ENCODE measurements at regions not wholly inside any gene's neighbourhood (a gene's known extent, or its start where the extent isn't known, plus 50 kb on each side); places are given as distances from the start of the nearest gene placed in this dataset.

DNA sequence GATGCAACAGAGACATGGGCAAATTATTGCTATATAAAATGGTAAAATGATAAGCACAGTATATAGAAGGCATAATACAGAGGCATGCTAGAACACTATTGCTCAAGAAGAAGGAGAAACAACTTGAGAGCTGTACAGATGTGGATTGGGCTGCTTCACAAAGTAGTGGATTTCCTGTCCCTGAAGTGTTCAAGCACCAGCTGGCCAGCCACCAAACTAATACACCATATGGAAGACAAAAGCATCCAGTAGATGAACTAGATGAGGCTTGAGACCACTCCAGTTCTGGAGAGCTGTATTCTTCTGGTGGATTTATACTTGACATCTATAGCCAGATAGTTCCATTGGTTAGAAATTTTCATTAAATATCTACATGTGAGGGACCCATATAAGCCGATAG lies 134.1 kb upstream of the GNAO1 start:
- ATAC-seq (ENCODE audit: low read depth) (no peak), DNase-seq (ENCODE audit: low spot score) (no peak)
- Histone ChIP-seq H3K4me3 (ENCODE audit: severe bottlenecking) (no peak overlapping the region), H3K9me3 (ENCODE audit: severe bottlenecking) (no peaks in the 10 kb centered on the region), H3K4me1 (ENCODE audit: insufficient read depth, poor library complexity, severe bottlenecking) (no peaks in the 10 kb centered on the region), H3K27me3 (ENCODE audit: insufficient read depth, poor library complexity, severe bottlenecking) (peaks cover 5% of the 10 kb centered on the region), H3K27ac (ENCODE audit: poor library complexity, severe bottlenecking) (no peak overlapping the region), H3K36me3 (ENCODE audit: low read depth) (no peaks in the 10 kb centered on the region)
- TF ChIP-seq, protein P1, sequence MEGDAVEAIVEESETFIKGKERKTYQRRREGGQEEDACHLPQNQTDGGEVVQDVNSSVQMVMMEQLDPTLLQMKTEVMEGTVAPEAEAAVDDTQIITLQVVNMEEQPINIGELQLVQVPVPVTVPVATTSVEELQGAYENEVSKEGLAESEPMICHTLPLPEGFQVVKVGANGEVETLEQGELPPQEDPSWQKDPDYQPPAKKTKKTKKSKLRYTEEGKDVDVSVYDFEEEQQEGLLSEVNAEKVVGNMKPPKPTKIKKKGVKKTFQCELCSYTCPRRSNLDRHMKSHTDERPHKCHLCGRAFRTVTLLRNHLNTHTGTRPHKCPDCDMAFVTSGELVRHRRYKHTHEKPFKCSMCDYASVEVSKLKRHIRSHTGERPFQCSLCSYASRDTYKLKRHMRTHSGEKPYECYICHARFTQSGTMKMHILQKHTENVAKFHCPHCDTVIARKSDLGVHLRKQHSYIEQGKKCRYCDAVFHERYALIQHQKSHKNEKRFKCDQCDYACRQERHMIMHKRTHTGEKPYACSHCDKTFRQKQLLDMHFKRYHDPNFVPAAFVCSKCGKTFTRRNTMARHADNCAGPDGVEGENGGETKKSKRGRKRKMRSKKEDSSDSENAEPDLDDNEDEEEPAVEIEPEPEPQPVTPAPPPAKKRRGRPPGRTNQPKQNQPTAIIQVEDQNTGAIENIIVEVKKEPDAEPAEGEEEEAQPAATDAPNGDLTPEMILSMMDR (IDR thresholded peaks at IDR 0.05; ENCODE audit: poor library complexity, severe bottlenecking), result no peak

DNA sequence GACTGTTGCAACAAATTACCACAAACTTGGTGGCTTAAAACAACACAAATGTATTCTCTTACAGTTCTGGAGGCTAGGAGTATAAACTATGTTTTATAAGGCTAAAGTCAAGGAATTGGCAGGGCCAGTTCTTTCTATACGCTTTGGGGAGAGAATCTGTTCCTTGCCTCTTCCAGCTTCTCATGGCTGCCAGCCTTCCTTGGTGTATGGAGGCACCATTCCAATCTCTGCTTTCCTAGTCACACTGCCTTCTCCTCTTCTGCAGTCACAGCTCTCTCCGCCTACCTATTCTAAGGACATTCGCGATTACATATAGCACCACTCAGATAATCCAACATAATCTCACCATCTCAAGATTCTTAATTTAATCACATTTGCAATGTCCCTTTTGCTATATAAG lies 140.4 kb upstream of the GNAO1 start:
- no peak overlapping the region for H3K4me3 ChIP-seq (ENCODE audit: severe bottlenecking)
- no peak overlapping the region for H3K27ac ChIP-seq (ENCODE audit: poor library complexity, severe bottlenecking)
- H3K36me3 ChIP-seq (ENCODE audit: low read depth), result no peaks in the 10 kb centered on the region
- no peaks in the 10 kb centered on the region for H3K9me3 ChIP-seq (ENCODE audit: severe bottlenecking)
- peaks cover 2% of the 10 kb centered on the region for H3K27me3 ChIP-seq (ENCODE audit: insufficient read depth, poor library complexity, severe bottlenecking)
- ATAC-seq (ENCODE audit: low read depth), result no peak
- no peak for DNase-seq (ENCODE audit: low spot score)
- TF ChIP-seq, protein P1 (IDR thresholded peaks at IDR 0.05; ENCODE audit: poor library complexity, severe bottlenecking), result no peak
- H3K4me1 ChIP-seq (ENCODE audit: insufficient read depth, poor library complexity, severe bottlenecking), result no peaks in the 10 kb centered on the region

DNA sequence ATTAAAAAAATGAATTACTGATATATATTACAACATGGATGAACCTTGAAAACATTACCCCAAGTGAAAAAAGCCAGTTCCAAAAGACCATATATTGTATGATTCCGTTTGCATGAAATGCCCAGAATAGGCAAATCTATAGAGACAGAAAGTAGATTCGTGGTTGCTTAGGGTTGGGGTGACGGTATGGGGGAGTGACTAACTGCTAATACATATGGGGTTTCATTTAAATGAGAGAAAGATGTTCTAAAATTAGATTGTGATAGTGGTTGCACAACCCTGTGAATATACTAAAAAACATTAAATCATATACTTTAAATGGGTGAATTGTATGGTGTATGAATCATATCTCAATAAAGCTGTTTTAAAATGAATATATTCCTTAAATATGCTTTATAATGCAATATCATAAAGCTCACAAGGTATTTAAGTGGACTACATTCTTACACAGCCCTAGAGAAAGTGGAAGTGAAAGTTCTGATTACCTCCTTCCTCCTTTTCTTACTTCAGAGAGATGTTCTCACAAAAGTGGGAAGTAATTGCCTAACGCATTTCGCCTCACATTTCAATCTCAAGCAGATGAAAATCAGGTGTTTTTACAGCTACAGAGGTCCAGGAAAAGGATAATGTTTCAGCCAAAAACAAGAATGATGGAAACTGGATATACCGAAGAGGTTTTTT lies 142.7 kb upstream of the GNAO1 start:
- ATAC-seq (ENCODE audit: low read depth), result no peak
- Histone ChIP-seq H3K36me3 (ENCODE audit: low read depth) (no peaks in the 10 kb centered on the region), H3K4me1 (ENCODE audit: insufficient read depth, poor library complexity, severe bottlenecking) (no peaks in the 10 kb centered on the region), H3K27ac (ENCODE audit: poor library complexity, severe bottlenecking) (no peak overlapping the region), H3K9me3 (ENCODE audit: severe bottlenecking) (no peaks in the 10 kb centered on the region), H3K27me3 (ENCODE audit: insufficient read depth, poor library complexity, severe bottlenecking) (no peaks in the 10 kb centered on the region), H3K4me3 (ENCODE audit: severe bottlenecking) (no peak overlapping the region)
- DNase-seq (ENCODE audit: low spot score), result no peak
- TF ChIP-seq, protein P1 (IDR thresholded peaks at IDR 0.05; ENCODE audit: poor library complexity, severe bottlenecking), result no peak

DNA sequence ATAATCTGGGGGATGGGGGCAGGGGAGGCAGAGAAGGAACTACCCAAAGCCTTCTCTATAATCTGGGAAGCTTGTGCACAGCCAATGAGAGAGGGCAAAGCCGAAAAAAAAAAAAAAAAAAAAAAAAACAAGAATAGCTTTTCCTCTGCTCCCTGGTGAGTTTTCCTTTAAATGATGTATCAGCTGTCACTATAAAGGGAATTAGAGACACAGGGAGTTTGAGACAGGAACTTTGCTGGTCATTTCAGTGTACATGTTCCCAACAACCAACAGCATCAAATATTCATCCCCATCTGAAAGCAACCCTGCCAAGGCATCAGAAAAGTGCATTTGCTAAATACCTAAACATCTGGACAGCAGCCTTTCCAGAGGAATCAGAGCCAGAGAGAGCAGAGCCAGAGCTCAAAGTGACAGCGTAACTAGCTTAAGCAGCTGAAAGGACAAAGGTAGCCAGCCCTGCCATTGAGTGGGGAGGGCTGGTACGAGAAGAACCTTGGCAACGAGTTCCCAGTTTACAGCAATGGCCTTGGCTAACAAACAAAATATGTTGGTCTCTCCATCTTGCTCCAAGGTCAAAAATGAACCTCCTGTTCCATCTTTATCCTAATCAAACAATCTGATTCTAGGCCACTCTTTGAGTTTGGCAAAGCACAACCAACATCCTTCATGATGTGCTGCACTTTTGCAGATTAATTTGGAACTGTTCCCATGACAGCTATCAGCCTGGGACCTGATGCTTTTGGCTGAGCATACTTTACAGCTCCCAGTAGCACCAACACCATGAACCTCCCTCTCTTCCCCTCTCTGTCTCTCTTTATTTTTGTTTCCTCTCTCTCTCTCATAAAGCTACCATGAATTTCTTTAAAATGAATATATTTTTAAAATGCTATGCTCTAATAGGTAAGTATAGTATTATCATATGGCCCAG lies 143.7 kb upstream of the GNAO1 start:
- no peak overlapping the region for H3K27ac ChIP-seq (ENCODE audit: poor library complexity, severe bottlenecking)
- H3K4me3 ChIP-seq (ENCODE audit: severe bottlenecking), result no peak overlapping the region
- ATAC-seq (ENCODE audit: low read depth) (no peak), DNase-seq (ENCODE audit: low spot score) (no peak)
- TF ChIP-seq, protein P1 (IDR thresholded peaks at IDR 0.05; ENCODE audit: poor library complexity, severe bottlenecking), result no peak
- H3K9me3 ChIP-seq (ENCODE audit: severe bottlenecking), result no peaks in the 10 kb centered on the region
- no peaks in the 10 kb centered on the region for H3K27me3 ChIP-seq (ENCODE audit: insufficient read depth, poor library complexity, severe bottlenecking)
- H3K36me3 ChIP-seq (ENCODE audit: low read depth), result no peaks in the 10 kb centered on the region
- H3K4me1 ChIP-seq (ENCODE audit: insufficient read depth, poor library complexity, severe bottlenecking), result no peaks in the 10 kb centered on the region

Data from RWPE2 (cell line).